WERI-Rb-1 (cell line): ENCODE measurements at regions not wholly inside any gene's neighbourhood (a gene's known extent, or its start where the extent isn't known, plus 50 kb on each side); places are given as distances from the start of the nearest gene placed in this dataset.
"Not testable (repeated sequence)": the region's sequence is repeated elsewhere in the genome, so short reads cannot be mapped to it uniquely, and the experiment has no call there.

Experiments
- DNase-seq: peaks from one replicate; pipeline ENCODE4 v3.0.0-alpha.2; 2020
- H3K27ac ChIP-seq: fragments of 250-450 bp; sonication (Bioruptor Pico); 2 replicates; pipeline ENCODE4 v1.5.1; 2020; ENCODE audit warnings: mild to moderate bottlenecking, moderate library complexity
- H3K27me3 ChIP-seq: fragments of 250-450 bp; sonication (Bioruptor Pico); 2 replicates; pipeline ENCODE4 v1.5.1; 2021; ENCODE audit warnings: mild to moderate bottlenecking, low read depth, moderate library complexity; ENCODE audit not compliant: insufficient read depth, severe bottlenecking
- H3K36me3 ChIP-seq: fragments of 250-450 bp; sonication (Bioruptor Pico); 2 replicates; pipeline ENCODE4 v1.5.1; 2020; ENCODE audit warnings: mild to moderate bottlenecking, moderate library complexity
- H3K4me3 ChIP-seq: 2 replicates; pipeline ENCODE4 v1.5.1; 2011; ENCODE audit warnings: low read depth, mild to moderate bottlenecking, control low read depth, low read length
- H3K9me3 ChIP-seq: fragments of 250-450 bp; sonication (Bioruptor Pico); 2 replicates; pipeline ENCODE4 v1.5.1; 2021; ENCODE audit warnings: mild to moderate bottlenecking, moderate library complexity; ENCODE audit not compliant: severe bottlenecking
- CTCF ChIP-seq: IDR thresholded peaks from 2 replicates; pipeline ENCODE4 v1.5.1; 2011; ENCODE audit warnings: low read depth, mild to moderate bottlenecking, control low read depth, inconsistent platforms, low read length

GRCh38 chr7:53609185-53609584 lies 573.8 kb downstream of the POM121L12 start:
- H3K27ac ChIP-seq, result no peak overlapping the region
- no peak for DNase-seq
- TF ChIP-seq CTCF, result no peak

DNA sequence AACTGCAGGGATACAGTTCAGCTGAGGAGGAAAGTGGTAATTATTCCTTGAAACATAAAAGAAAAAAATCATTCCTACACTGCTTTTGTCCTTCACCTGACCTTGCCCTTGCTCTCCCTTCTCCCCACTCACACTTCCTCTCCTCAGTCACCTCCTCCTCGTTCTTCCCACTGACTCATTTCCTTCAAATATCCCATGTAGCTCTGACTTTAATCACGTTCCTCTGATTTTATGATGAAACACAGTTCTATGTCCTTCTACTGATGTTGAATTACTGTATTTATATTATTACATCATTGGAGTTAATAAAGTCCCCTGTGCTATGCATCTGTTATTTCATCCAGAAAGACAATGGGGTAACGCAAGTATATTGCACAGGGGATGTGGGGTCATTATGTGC lies 575.6 kb downstream of the POM121L12 start:
- DNase-seq, result no peak
- no peaks in the 10 kb centered on the region for H3K27me3 ChIP-seq
- no peak overlapping the region for H3K4me3 ChIP-seq
- no peaks in the 10 kb centered on the region for H3K36me3 ChIP-seq
- no peak overlapping the region for H3K27ac ChIP-seq
- no peak for TF ChIP-seq CTCF
- H3K9me3 ChIP-seq, result no peaks in the 10 kb centered on the region

More at GRCh38 chr7:53609185-53609584, 573.8 kb downstream of the POM121L12 start:
- H3K4me3 ChIP-seq, result no peak overlapping the region
- no peaks in the 10 kb centered on the region for H3K27me3 ChIP-seq
- H3K9me3 ChIP-seq, result no peaks in the 10 kb centered on the region
- H3K36me3 ChIP-seq, result no peaks in the 10 kb centered on the region

GRCh38 chr7:53624356-53624755 lies 588.9 kb downstream of the POM121L12 start:
- Histone ChIP-seq H3K27me3 (no peaks in the 10 kb centered on the region), H3K9me3 (no peaks in the 10 kb centered on the region), H3K36me3 (no peaks in the 10 kb centered on the region), H3K27ac (no peak overlapping the region), H3K4me3 (no peak overlapping the region)
- DNase-seq, result no peak
- no peak for TF ChIP-seq CTCF

DNA sequence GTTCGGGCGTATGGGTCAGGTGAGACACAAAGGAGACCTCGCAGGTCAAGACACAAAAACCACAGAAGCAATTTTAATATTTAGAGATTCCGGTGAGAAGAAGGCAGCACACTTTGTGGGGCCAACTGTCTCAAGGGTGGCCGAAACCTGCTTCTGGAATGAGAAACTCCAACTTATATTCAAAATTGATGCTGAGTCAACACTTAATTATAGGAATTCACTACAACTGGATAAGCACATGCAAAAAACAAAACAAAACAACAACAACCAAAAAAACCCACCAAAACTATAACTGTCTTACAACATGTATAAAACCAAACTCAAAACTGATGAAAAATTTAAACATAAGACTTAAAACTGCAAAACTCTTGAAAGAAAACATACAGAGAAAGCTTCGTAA lies 593.3 kb downstream of the POM121L12 start:
- H3K36me3 ChIP-seq, result no peaks in the 10 kb centered on the region
- DNase-seq, result no peak
- no peak for TF ChIP-seq CTCF
- no peaks in the 10 kb centered on the region for H3K27me3 ChIP-seq
- H3K9me3 ChIP-seq, result no peaks in the 10 kb centered on the region
- no peak overlapping the region for H3K4me3 ChIP-seq
- no peak overlapping the region for H3K27ac ChIP-seq

- H3K4me3 ChIP-seq, DNase-seq, H3K36me3 ChIP-seq, H3K27ac ChIP-seq, H3K9me3 ChIP-seq, H3K27me3 ChIP-seq: not testable (repeated sequence)
These were observed 599.8 kb downstream of the POM121L12 start for GRCh38 chr7:53635251-53635650.

DNA sequence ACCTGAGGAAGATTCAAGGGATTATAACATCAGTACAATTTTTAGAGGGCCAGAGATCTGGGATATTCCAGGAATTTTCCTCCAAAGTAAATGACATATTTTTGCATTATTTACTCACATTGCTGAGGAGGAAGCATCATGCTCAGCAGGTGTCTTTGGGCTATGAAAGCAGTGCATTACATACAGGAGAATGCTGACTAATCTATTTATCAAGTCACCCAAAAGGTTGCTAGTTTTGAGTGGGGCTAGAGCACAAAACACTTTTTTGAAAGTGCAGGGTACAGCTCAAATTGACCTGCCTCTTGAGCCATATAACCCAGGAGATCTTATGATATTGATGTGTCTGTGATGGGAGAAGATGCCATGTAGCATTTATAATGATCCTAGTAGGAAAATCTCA lies 603.1 kb downstream of the POM121L12 start:
- no peaks in the 10 kb centered on the region for H3K9me3 ChIP-seq
- H3K27me3 ChIP-seq, result no peaks in the 10 kb centered on the region
- H3K36me3 ChIP-seq, result no peaks in the 10 kb centered on the region
- DNase-seq, result no peak
- no peak overlapping the region for H3K4me3 ChIP-seq
- no peak overlapping the region for H3K27ac ChIP-seq
- TF ChIP-seq CTCF, result no peak

DNA sequence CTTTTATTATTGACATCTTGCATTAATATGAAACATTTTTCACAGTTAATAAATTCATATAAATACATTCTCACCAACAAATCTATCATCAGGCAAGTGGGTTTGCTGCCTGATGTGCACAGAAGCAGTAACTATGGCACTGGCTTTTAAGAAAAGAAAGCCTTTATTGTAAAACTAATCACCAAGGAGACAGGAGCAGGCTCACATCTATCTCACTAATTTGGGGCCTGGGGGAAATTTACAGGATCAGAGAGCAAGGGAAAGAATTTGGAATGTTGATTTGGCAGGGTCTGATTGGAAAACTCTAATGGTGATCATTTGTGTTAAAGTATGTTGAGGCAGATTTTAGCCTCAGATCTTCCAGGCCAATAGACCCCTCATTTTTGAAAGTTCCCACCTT lies 605.7 kb downstream of the POM121L12 start:
- no peaks in the 10 kb centered on the region for H3K36me3 ChIP-seq
- no peaks in the 10 kb centered on the region for H3K27me3 ChIP-seq
- no peak for TF ChIP-seq CTCF
- no peak overlapping the region for H3K27ac ChIP-seq
- H3K4me3 ChIP-seq, result no peak overlapping the region
- DNase-seq, result no peak
- no peaks in the 10 kb centered on the region for H3K9me3 ChIP-seq
